Ectodermal cell (in vitro differentiated cells): ENCODE measurements at regions not wholly inside any gene's neighbourhood (a gene's known extent, or its start where the extent isn't known, plus 50 kb on each side); places are given as distances from the start of the nearest gene placed in this dataset.

Experiments used
- H3K27ac ChIP-seq: 2 replicates; pipeline ENCODE4 v1.7.0; 2013; ENCODE audit warnings: mild to moderate bottlenecking, low read depth, low read length; ENCODE audit not compliant: insufficient read depth, poor library complexity, severe bottlenecking
- H3K27me3 ChIP-seq: 2 replicates; pipeline ENCODE4 v1.7.0; 2013; ENCODE audit warnings: mild to moderate bottlenecking, low read length; ENCODE audit not compliant: insufficient read depth, control insufficient read depth, poor library complexity, severe bottlenecking
- H3K36me3 ChIP-seq: one replicate; pipeline ENCODE4 v1.7.0; 2013; ENCODE audit warnings: low read length; ENCODE audit not compliant: control insufficient read depth, insufficient read depth
- H3K4me1 ChIP-seq: one replicate; pipeline ENCODE4 v1.7.0; 2013; ENCODE audit warnings: low read length; ENCODE audit not compliant: control insufficient read depth, insufficient read depth
- H3K4me3 ChIP-seq: 2 replicates; pipeline ENCODE4 v1.7.0; 2013; ENCODE audit warnings: low read depth, low read length, control low read depth; ENCODE audit not compliant: insufficient read depth
- H3K9me3 ChIP-seq: 2 replicates; pipeline ENCODE4 v1.7.0; 2013; ENCODE audit warnings: mild to moderate bottlenecking, low read length, moderate library complexity; ENCODE audit not compliant: control insufficient read depth
- WGBS, 2 experiments: methylation state at CpG; one replicate each; pipeline ENCODE4 v1.1.7; 2013; ENCODE audit warnings: missing lambda C conversion rate in 2 of 2; 5-methylcytosine and 5-hydroxymethylcytosine counted together

- Histone ChIP-seq H3K9me3 (no peaks in the 10 kb centered on the region), H3K27me3 (no peaks in the 10 kb centered on the region), H3K4me1 (peaks cover 18% of the 10 kb centered on the region), H3K4me3 (no peak overlapping the region), H3K36me3 (no peaks in the 10 kb centered on the region), H3K27ac (no peak overlapping the region)
- 92 to 93% methylated on average over 2 of the region's 2 CpGs for WGBS, 2 experiments
Measured at GRCh38 chr3:40999682-41000081, 199.6 kb upstream of the CTNNB1 start.

- Histone ChIP-seq H3K27ac (no peak overlapping the region), H3K36me3 (no peaks in the 10 kb centered on the region), H3K4me3 (no peak overlapping the region), H3K4me1 (peaks cover 18% of the 10 kb centered on the region), H3K9me3 (no peaks in the 10 kb centered on the region), H3K27me3 (no peaks in the 10 kb centered on the region)
- WGBS, 2 experiments: 85 to 91% methylated on average over 3 to 6 of the region's 6 CpGs
Measured at GRCh38 chr3:41000471-41000870, 198.8 kb upstream of the CTNNB1 start.

- Histone ChIP-seq H3K27me3 (no peaks in the 10 kb centered on the region), H3K4me3 (no peak overlapping the region), H3K9me3 (no peaks in the 10 kb centered on the region), H3K36me3 (no peaks in the 10 kb centered on the region), H3K27ac (no peak overlapping the region), H3K4me1 (peaks cover 13% of the 10 kb centered on the region)
- 77 to 93% methylated on average over 1 of the region's 1 CpG for WGBS, 2 experiments
Measured at GRCh38 chr3:41001556-41001955, 197.7 kb upstream of the CTNNB1 start.

- H3K36me3 ChIP-seq: no peaks in the 10 kb centered on the region
- no peak overlapping the region for H3K27ac ChIP-seq
- H3K4me1 ChIP-seq: peaks cover 7% of the 10 kb centered on the region
- no peaks in the 10 kb centered on the region for H3K9me3 ChIP-seq
- no peak overlapping the region for H3K4me3 ChIP-seq
- H3K27me3 ChIP-seq: no peaks in the 10 kb centered on the region
- WGBS, 2 experiments: 79 to 85% methylated on average over 4 of the region's 4 CpGs
Measured at GRCh38 chr3:41002104-41002503, 197.2 kb upstream of the CTNNB1 start.

- Histone ChIP-seq H3K27ac (no peak overlapping the region), H3K4me1 (no peaks in the 10 kb centered on the region), H3K4me3 (no peak overlapping the region), H3K9me3 (no peaks in the 10 kb centered on the region), H3K27me3 (no peaks in the 10 kb centered on the region), H3K36me3 (no peaks in the 10 kb centered on the region)
Measured at GRCh38 chr3:41007399-41007798, 191.9 kb upstream of the CTNNB1 start.

GRCh38 chr3:41011854-41012253 is 187.5 kb upstream of the CTNNB1 start:
- Histone ChIP-seq H3K27me3 (no peaks in the 10 kb centered on the region), H3K27ac (no peak overlapping the region), H3K4me1 (no peaks in the 10 kb centered on the region), H3K4me3 (no peak overlapping the region), H3K36me3 (no peaks in the 10 kb centered on the region), H3K9me3 (no peaks in the 10 kb centered on the region)
- 100% methylated on average over 2 of the region's 2 CpGs; no CpG with 5 or more reads in 1 of the 2 experiments for WGBS, 2 experiments

GRCh38 chr3:41018855-41019254 is 180.4 kb upstream of the CTNNB1 start:
- no peaks in the 10 kb centered on the region for H3K4me1 ChIP-seq
- no peaks in the 10 kb centered on the region for H3K9me3 ChIP-seq
- no peak overlapping the region for H3K4me3 ChIP-seq
- no peaks in the 10 kb centered on the region for H3K27me3 ChIP-seq
- 85 to 97% methylated on average over 2 of the region's 2 CpGs for WGBS, 2 experiments
- H3K27ac ChIP-seq: no peak overlapping the region
- no peaks in the 10 kb centered on the region for H3K36me3 ChIP-seq

- no peaks in the 10 kb centered on the region for H3K4me1 ChIP-seq
- no peak overlapping the region for H3K27ac ChIP-seq
- H3K27me3 ChIP-seq: no peaks in the 10 kb centered on the region
- no peaks in the 10 kb centered on the region for H3K9me3 ChIP-seq
- H3K4me3 ChIP-seq: no peak overlapping the region
- 82 to 84% methylated on average over 5 of the region's 5 CpGs for WGBS, 2 experiments
- no peaks in the 10 kb centered on the region for H3K36me3 ChIP-seq
Measured at GRCh38 chr3:41024031-41024836, 175.1 kb upstream of the CTNNB1 start.

- Histone ChIP-seq H3K4me3 (no peak overlapping the region), H3K27me3 (no peaks in the 10 kb centered on the region), H3K9me3 (no peaks in the 10 kb centered on the region), H3K36me3 (no peaks in the 10 kb centered on the region), H3K4me1 (no peaks in the 10 kb centered on the region), H3K27ac (no peak overlapping the region)
- 50 to 81% methylated on average over 2 to 3 of the region's 3 CpGs for WGBS, 2 experiments
Measured at GRCh38 chr3:41026394-41027177, 172.7 kb upstream of the CTNNB1 start.

- Histone ChIP-seq H3K27ac (no peak overlapping the region), H3K4me1 (no peaks in the 10 kb centered on the region), H3K9me3 (no peaks in the 10 kb centered on the region), H3K36me3 (no peaks in the 10 kb centered on the region), H3K27me3 (no peaks in the 10 kb centered on the region), H3K4me3 (no peak overlapping the region)
- 93 to 98% methylated on average over 3 of the region's 3 CpGs for WGBS, 2 experiments
Measured at GRCh38 chr3:41029356-41029755, 169.9 kb upstream of the CTNNB1 start.
